ENCODE measurements at regions not wholly inside any gene's neighbourhood (a gene's known extent, or its start where the extent isn't known, plus 50 kb on each side); places are given as distances from the start of the nearest gene placed in this dataset.

- Histone ChIP-seq H2BK120ac (ENCODE audit: low read depth, low read length) (no peak overlapping the region), H3K9ac (ENCODE audit: low read length) (no peak overlapping the region), H3K4ac (ENCODE audit: low read depth in 1 of 2, low read length in 2 of 2) (no peak overlapping the region), H2BK15ac (ENCODE audit: low read depth, poor library complexity, severe bottlenecking) (no peak overlapping the region), H3K27me3 (ENCODE audit: control insufficient read depth in 1 of 2, insufficient read depth in 1 of 2, low read length in 2 of 2) (no peaks in the 10 kb centered on the region), H3K9me3 (ENCODE audit: control insufficient read depth, low read length) (no peaks in the 10 kb centered on the region), H2AK5ac (ENCODE audit: low read length, severe bottlenecking) (no peak overlapping the region), H3K23ac (ENCODE audit: low read length in 2 of 2) (no peak overlapping the region), H3K27ac (ENCODE audit: low read length, poor library complexity, severe bottlenecking) (no peak overlapping the region), H3K36me3 (ENCODE audit: control insufficient read depth in 1 of 2, insufficient read depth in 2 of 2, low read depth in 1 of 2, low read length in 2 of 2) (no peaks in the 10 kb centered on the region), H3K79me1 (replicated peaks; ENCODE audit: low read length, poor library complexity, severe bottlenecking) (no peaks in the 10 kb centered on the region), H2AFZ (ENCODE audit: low read depth, low read length) (no peak overlapping the region), H3K4me1 (ENCODE audit: control insufficient read depth, insufficient read depth, low read depth, low read length) (no peaks in the 10 kb centered on the region), H4K91ac (ENCODE audit: low read length) (no peak overlapping the region), H3K4me3 (ENCODE audit: insufficient read depth in 1 of 2, low read depth in 1 of 2, low read length in 2 of 2) (no peak overlapping the region), H3K14ac (ENCODE audit: low read length in 2 of 2) (no peak overlapping the region), H3K18ac (ENCODE audit: low read depth in 1 of 2, low read length in 2 of 2) (no peak overlapping the region), H2BK5ac (ENCODE audit: low read depth, low read length, poor library complexity, severe bottlenecking) (no peak overlapping the region), H4K8ac (ENCODE audit: low read length) (no peak overlapping the region), H2BK12ac (ENCODE audit: low read length in 2 of 2) (no peak overlapping the region), H3K4me2 (ENCODE audit: low read length, poor library complexity, severe bottlenecking) (no peak overlapping the region)
- DNase-seq, result no peak
- 97% methylated on average over 2 of the region's 3 CpGs for WGBS
Observed at GRCh38 chr7:118076564-118076963, 107.4 kb upstream of the LSM8 start.

GRCh38 chr7:118078015-118078414 is 105.9 kb upstream of the LSM8 start:
- H3K4me2 ChIP-seq (ENCODE audit: low read length, poor library complexity, severe bottlenecking), result no peak overlapping the region
- H2AFZ ChIP-seq (ENCODE audit: low read depth, low read length), result no peak overlapping the region
- H2BK5ac ChIP-seq (ENCODE audit: low read depth, low read length, poor library complexity, severe bottlenecking), result no peak overlapping the region
- no peak overlapping the region for H2BK15ac ChIP-seq (ENCODE audit: low read depth, poor library complexity, severe bottlenecking)
- no peak overlapping the region for H3K4me3 ChIP-seq (ENCODE audit: insufficient read depth in 1 of 2, low read depth in 1 of 2, low read length in 2 of 2)
- H4K8ac ChIP-seq (ENCODE audit: low read length), result no peak overlapping the region
- H3K9ac ChIP-seq (ENCODE audit: low read length), result no peak overlapping the region
- H3K9me3 ChIP-seq (ENCODE audit: control insufficient read depth, low read length), result no peaks in the 10 kb centered on the region
- H3K4me1 ChIP-seq (ENCODE audit: control insufficient read depth, insufficient read depth, low read depth, low read length), result no peaks in the 10 kb centered on the region
- H3K27me3 ChIP-seq (ENCODE audit: control insufficient read depth in 1 of 2, insufficient read depth in 1 of 2, low read length in 2 of 2), result no peaks in the 10 kb centered on the region
- no peak overlapping the region for H3K27ac ChIP-seq (ENCODE audit: low read length, poor library complexity, severe bottlenecking)
- H3K14ac ChIP-seq (ENCODE audit: low read length in 2 of 2), result no peak overlapping the region
- no peak overlapping the region for H3K18ac ChIP-seq (ENCODE audit: low read depth in 1 of 2, low read length in 2 of 2)
- no peak for DNase-seq
- no peak overlapping the region for H2AK5ac ChIP-seq (ENCODE audit: low read length, severe bottlenecking)
- H3K36me3 ChIP-seq (ENCODE audit: control insufficient read depth in 1 of 2, insufficient read depth in 2 of 2, low read depth in 1 of 2, low read length in 2 of 2), result no peaks in the 10 kb centered on the region
- no peak overlapping the region for H4K91ac ChIP-seq (ENCODE audit: low read length)
- H3K79me1 ChIP-seq (replicated peaks; ENCODE audit: low read length, poor library complexity, severe bottlenecking), result no peaks in the 10 kb centered on the region
- no peak overlapping the region for H3K4ac ChIP-seq (ENCODE audit: low read depth in 1 of 2, low read length in 2 of 2)
- H3K23ac ChIP-seq (ENCODE audit: low read length in 2 of 2), result no peak overlapping the region
- H2BK120ac ChIP-seq (ENCODE audit: low read depth, low read length), result no peak overlapping the region
- no peak overlapping the region for H2BK12ac ChIP-seq (ENCODE audit: low read length in 2 of 2)

GRCh38 chr7:118079369-118079768 is 104.6 kb upstream of the LSM8 start:
- H3K27ac ChIP-seq (ENCODE audit: low read length, poor library complexity, severe bottlenecking), result no peak overlapping the region
- H3K27me3 ChIP-seq (ENCODE audit: control insufficient read depth in 1 of 2, insufficient read depth in 1 of 2, low read length in 2 of 2), result no peaks in the 10 kb centered on the region
- WGBS, result no CpG with 5 or more reads among the region's 1 CpG
- DNase-seq, result peak; percentile 28
- no peak overlapping the region for H2AFZ ChIP-seq (ENCODE audit: low read depth, low read length)
- no peak overlapping the region for H3K4ac ChIP-seq (ENCODE audit: low read depth in 1 of 2, low read length in 2 of 2)
- H2BK15ac ChIP-seq (ENCODE audit: low read depth, poor library complexity, severe bottlenecking), result no peak overlapping the region
- no peaks in the 10 kb centered on the region for H3K36me3 ChIP-seq (ENCODE audit: control insufficient read depth in 1 of 2, insufficient read depth in 2 of 2, low read depth in 1 of 2, low read length in 2 of 2)
- H4K8ac ChIP-seq (ENCODE audit: low read length), result no peak overlapping the region
- H3K4me2 ChIP-seq (ENCODE audit: low read length, poor library complexity, severe bottlenecking), result no peak overlapping the region
- H3K18ac ChIP-seq (ENCODE audit: low read depth in 1 of 2, low read length in 2 of 2), result no peak overlapping the region
- no peaks in the 10 kb centered on the region for H3K9me3 ChIP-seq (ENCODE audit: control insufficient read depth, low read length)
- H3K23ac ChIP-seq (ENCODE audit: low read length in 2 of 2), result no peak overlapping the region
- H2BK5ac ChIP-seq (ENCODE audit: low read depth, low read length, poor library complexity, severe bottlenecking), result no peak overlapping the region
- H3K9ac ChIP-seq (ENCODE audit: low read length), result no peak overlapping the region
- no peak overlapping the region for H2BK12ac ChIP-seq (ENCODE audit: low read length in 2 of 2)
- H3K4me1 ChIP-seq (ENCODE audit: control insufficient read depth, insufficient read depth, low read depth, low read length), result no peaks in the 10 kb centered on the region
- no peak overlapping the region for H2BK120ac ChIP-seq (ENCODE audit: low read depth, low read length)
- no peak overlapping the region for H3K14ac ChIP-seq (ENCODE audit: low read length in 2 of 2)
- no peak overlapping the region for H4K91ac ChIP-seq (ENCODE audit: low read length)
- H2AK5ac ChIP-seq (ENCODE audit: low read length, severe bottlenecking), result no peak overlapping the region
- H3K79me1 ChIP-seq (replicated peaks; ENCODE audit: low read length, poor library complexity, severe bottlenecking), result no peaks in the 10 kb centered on the region
- H3K4me3 ChIP-seq (ENCODE audit: insufficient read depth in 1 of 2, low read depth in 1 of 2, low read length in 2 of 2), result no peak overlapping the region

GRCh38 chr7:118080947-118081346 is 103.0 kb upstream of the LSM8 start:
- Histone ChIP-seq H4K8ac (ENCODE audit: low read length) (no peak overlapping the region), H3K18ac (ENCODE audit: low read depth in 1 of 2, low read length in 2 of 2) (no peak overlapping the region), H3K23ac (ENCODE audit: low read length in 2 of 2) (no peak overlapping the region), H3K4ac (ENCODE audit: low read depth in 1 of 2, low read length in 2 of 2) (no peak overlapping the region), H4K91ac (ENCODE audit: low read length) (no peak overlapping the region), H3K4me1 (ENCODE audit: control insufficient read depth, insufficient read depth, low read depth, low read length) (no peaks in the 10 kb centered on the region), H2BK12ac (ENCODE audit: low read length in 2 of 2) (no peak overlapping the region), H2AK5ac (ENCODE audit: low read length, severe bottlenecking) (no peak overlapping the region), H2BK120ac (ENCODE audit: low read depth, low read length) (no peak overlapping the region), H3K4me3 (ENCODE audit: insufficient read depth in 1 of 2, low read depth in 1 of 2, low read length in 2 of 2) (no peak overlapping the region), H2AFZ (ENCODE audit: low read depth, low read length) (no peak overlapping the region), H3K79me1 (replicated peaks; ENCODE audit: low read length, poor library complexity, severe bottlenecking) (no peaks in the 10 kb centered on the region), H2BK5ac (ENCODE audit: low read depth, low read length, poor library complexity, severe bottlenecking) (no peak overlapping the region), H3K9ac (ENCODE audit: low read length) (no peak overlapping the region), H3K27me3 (ENCODE audit: control insufficient read depth in 1 of 2, insufficient read depth in 1 of 2, low read length in 2 of 2) (no peaks in the 10 kb centered on the region), H2BK15ac (ENCODE audit: low read depth, poor library complexity, severe bottlenecking) (no peak overlapping the region), H3K36me3 (ENCODE audit: control insufficient read depth in 1 of 2, insufficient read depth in 2 of 2, low read depth in 1 of 2, low read length in 2 of 2) (no peaks in the 10 kb centered on the region), H3K14ac (ENCODE audit: low read length in 2 of 2) (no peak overlapping the region), H3K4me2 (ENCODE audit: low read length, poor library complexity, severe bottlenecking) (no peak overlapping the region), H3K9me3 (ENCODE audit: control insufficient read depth, low read length) (no peaks in the 10 kb centered on the region), H3K27ac (ENCODE audit: low read length, poor library complexity, severe bottlenecking) (peak overlapping the region; percentile 38)
- peak; percentile 82 for DNase-seq
- WGBS, result 61% methylated on average over 2 of the region's 3 CpGs

All from mesenchymal stem cell (in vitro differentiated cells and primary cell).